Astrocyte of the hippocampus (primary cell): ENCODE measurements at regions not wholly inside any gene's neighbourhood (a gene's known extent, or its start where the extent isn't known, plus 50 kb on each side); places are given as distances from the start of the nearest gene placed in this dataset.
"Not testable (repeated sequence)": the region's sequence is repeated elsewhere in the genome, so short reads cannot be mapped to it uniquely, and the experiment has no call there.

Experiments
- DNase-seq: peaks from one replicate; pipeline ENCODE4 v3.0.0; 2011; ENCODE audit warnings: low read depth, low spot score

DNA sequence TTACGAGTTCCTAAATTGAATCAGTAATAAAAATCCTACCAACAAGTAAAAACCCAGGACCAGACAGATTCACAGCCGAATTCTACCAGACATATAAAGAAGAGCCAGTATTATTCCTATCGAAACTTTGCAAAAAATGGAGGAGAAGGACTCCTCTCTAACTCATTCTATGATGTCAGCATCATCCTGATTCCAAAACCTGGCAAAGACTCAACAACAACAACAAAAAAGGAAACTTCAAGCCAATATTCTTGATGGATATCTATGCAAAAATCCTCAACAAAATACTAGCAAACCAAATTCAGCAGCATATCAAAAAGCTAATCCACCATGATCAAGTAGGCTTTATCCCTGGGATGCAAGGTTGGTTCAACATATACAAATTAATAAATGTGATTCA, 84.6 kb upstream of the ADRB2 start:
- not testable (repeated sequence) for DNase-seq

DNA sequence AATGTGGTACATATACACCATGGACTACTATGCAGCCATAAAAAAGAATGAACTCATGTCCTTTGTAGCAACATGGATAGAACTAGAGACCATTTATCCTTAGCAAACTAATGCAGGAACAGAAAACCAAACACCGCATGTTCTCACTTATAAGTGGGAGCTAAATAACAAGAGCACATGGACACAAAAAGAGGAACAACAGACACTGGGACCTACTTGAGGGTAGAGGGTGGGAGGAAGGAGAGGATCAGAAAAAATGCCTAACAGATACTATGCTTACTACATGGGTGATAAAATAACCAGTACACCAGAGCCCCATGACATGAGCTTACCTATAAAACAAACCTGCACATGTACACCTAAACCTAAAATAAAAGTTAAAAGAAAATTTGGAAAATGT, 82.0 kb upstream of the ADRB2 start:
- not testable (repeated sequence) for DNase-seq

DNA sequence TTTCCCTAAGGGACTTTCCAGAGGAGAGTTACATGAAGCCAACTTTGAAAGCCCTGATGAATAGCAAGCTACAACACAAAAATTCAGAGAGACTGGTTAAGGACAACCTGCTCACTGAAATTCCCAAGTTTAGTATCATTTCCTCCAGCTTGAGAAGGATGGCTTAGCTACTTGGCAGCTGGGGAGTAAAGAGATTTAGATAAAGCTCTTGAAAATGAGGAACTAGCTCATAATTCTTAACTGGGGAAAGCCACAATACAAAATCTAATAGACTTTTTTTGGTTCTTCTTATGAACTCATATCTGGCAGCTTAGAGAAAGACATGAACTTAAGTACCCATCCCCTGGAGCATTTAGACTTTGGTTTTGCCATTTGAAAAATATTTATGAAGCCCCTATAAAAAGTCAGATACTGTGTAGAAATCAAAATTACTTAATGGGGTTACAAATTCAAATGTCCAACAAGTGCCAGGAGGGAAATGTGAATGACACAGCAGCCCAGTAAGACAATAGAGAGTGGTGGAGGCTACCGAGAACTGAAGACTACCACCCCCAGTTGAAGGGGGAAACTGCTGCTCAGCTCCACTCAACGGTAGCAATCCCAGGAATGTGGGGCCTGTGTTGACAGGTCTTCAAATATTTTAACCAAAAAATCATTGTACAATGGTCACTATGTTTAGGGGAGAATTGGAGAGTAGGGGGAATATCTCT, 79.4 kb upstream of the ADRB2 start:
- DNase-seq, result no peak

DNA sequence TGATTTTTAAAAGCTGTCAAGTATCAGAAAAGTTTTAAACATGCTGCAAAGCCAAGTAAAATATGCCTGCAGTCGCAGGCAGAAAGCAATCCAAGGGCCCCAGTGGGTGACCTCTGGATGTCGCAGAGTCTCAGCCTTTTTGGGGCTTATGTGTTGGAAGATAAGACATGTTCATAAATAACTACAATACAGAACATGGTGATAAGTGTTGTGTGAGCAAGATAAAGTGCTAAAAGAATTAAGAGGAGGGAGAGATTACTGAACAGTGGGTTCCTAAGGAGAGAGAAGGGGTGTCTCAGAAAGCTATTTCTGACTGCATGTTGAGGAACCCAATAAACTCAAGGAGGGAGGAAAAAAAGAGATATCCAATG, 78.9 kb upstream of the ADRB2 start:
- no peak for DNase-seq

DNA sequence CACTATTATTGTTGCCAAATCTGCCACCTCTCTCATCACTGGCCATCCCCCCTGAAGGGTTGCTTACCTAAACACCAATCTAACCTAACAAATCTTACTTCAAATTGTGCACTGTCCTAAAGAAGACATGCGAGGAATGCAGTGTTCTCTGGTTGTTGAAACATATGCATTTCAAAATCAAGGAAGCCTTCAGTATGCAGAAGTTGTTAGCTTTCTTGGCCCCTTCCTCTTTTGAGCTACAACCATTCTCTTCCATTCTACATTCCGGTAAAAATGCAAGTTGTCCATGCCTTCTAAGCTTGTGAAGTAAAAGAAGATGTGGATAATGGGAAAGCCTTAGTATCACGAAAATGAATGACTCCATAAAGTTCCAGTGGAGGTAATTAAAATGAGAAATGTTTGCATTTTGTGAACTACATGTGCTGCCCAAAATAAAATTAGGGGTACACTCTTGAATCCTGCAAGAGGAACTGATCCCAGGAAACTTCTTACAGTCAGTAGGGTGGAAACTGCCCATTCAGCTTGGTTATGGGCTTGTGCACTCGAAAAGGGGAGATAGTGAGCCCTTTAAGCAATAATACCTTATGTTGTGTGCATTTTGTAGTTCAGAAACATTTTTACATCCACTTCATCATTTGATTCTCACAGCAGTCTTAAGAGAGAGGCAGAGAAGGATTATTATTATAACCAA, 77.6 kb upstream of the ADRB2 start:
- DNase-seq, result no peak

DNA sequence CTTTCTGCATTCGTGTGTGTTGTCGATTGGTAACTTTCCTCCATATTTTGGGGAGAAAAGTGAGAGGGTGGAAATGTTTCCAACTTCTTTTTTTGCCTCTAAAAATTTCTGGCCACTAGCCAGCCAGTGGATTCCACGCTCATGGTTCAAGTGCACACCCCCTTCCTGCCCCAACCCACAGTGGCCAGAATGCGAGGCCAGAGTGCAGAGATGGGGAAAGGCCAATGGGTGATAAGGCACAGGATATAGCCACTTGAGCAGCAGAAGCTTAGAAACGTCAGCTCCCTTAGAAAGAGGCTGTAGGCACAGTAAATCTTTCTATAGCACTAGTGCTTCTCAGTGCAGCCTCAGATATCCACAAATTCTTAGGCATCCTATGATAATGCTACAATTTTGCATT, 75.8 kb upstream of the ADRB2 start:
- DNase-seq, result no peak

DNA sequence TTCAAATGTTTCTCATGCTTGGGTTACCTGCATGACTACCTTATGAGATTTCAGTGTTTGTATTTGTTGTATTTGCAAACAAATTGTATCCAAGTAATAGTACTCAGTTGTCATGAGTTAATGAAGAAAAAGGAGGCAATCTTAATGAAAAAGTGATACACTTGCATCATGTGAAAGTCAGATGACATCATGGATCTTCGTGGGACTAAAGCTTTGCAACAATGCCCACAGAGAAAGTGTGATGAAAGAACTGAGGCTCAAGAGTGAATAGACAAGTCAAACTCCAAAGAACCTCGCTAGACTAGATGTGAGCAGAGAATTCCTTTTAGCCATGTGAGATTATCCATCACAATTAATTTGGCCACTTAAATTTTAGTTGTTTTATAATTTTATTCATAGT, 75.4 kb upstream of the ADRB2 start:
- no peak for DNase-seq

DNA sequence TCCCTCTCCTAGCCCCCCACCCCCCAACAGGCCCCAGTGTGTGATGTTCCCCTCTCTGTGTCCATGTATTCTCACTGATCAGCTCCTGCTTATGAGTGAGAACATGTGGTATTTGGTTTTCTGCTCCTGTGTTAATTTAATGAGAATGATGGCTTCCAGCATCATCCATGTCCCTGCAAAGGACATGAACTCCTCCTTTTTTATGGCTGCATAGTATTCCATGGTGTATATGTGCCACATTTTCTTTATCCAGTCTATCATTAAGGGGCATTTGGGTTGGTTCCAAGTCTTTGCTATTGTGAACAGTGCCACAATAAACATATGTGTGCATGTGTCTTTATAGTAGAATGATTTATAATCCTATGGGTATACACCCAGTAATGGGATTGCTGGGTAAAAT, 74.0 kb upstream of the ADRB2 start:
- DNase-seq, result not testable (repeated sequence)

DNA sequence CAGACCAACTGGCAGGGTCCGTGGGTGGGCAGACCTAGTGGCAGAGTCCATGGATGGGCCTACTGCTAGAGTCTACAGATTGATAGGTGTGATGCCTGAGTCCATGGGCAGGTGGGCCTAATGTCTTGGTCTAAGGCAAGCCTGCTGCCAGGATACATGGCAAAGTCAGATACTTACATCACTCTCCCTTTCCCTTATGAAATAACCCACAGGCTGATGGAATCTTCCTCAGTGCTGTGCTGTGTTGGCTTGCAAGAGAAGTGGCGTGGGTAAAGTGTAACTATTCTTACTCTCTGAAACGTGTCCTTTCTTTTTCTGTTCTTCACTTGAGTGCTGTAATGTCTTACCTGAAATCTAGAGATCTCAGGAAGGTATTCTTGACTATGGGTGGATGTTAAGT, 67.3 kb upstream of the ADRB2 start:
- no peak for DNase-seq

DNA sequence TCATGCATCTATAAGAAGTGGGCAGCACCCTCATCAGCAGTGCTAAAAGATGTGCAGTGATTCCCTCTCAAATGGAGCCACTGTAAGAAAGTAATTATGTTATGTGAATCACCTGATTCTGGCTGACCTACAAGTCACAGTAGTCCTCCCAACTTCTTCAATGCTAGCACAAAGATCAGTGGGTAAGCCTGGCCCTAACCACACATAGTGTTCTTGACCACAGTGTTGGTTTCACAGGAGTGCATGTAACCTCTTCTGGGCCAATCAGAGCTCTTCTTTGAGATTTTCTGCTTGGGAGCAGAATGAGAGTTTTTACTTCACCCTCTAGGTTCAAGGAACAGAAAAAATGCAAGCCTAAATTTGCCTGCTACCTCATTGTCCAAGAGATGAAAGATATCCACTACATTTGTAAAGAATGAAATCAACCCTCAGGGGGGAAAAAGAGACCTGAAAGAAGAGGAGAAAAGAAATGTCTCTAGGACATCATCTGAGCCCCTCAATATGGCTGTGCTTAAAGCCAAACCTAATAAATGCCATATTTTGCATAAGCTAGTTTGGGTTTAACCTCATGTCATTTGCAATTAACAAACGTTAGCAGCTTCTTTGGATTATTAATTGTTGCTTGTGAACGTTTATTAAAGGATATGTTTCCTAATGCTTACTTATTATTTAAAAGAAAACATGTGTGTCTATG, 65.3 kb upstream of the ADRB2 start:
- peak; percentile 36 for DNase-seq

DNA sequence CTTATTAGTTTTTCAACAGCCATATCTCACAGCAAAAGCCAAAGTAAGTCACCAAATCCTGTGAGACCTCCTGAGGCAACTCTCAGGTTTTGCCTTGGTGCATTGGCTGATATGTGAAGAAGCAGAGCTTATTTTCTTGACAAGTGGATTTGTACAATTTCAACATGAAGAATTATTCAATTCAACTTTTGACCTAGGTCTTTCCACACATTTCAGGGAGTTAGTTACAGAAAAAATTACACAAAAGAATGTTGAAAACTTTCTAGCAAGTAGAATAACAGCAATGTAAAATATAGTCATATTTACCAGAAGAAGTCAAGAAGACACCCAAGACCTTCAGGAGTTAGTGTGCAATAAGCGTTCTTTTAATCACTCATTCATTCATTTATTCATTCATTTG, 62.4 kb upstream of the ADRB2 start:
- no peak for DNase-seq

DNA sequence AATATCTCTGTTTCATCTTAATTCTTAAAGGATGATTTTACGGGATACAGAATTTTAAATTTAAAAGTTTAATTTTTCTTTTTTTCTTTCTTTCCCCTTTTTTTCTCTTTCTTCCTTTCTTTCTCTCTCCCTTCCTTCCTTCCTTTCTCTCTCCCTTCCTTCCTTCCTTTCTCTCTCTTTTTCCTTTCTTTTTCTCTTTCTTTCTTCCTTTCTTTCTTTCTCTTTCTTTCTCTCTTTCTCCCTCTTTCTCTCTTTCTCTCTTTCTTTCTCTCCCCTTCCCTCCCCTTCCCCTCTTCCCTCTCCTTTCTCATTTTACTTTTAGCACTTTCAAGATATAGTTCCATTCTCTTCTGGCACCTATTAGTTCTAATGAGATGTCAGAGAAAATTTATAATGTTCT, 61.4 kb upstream of the ADRB2 start:
- no peak for DNase-seq

DNA sequence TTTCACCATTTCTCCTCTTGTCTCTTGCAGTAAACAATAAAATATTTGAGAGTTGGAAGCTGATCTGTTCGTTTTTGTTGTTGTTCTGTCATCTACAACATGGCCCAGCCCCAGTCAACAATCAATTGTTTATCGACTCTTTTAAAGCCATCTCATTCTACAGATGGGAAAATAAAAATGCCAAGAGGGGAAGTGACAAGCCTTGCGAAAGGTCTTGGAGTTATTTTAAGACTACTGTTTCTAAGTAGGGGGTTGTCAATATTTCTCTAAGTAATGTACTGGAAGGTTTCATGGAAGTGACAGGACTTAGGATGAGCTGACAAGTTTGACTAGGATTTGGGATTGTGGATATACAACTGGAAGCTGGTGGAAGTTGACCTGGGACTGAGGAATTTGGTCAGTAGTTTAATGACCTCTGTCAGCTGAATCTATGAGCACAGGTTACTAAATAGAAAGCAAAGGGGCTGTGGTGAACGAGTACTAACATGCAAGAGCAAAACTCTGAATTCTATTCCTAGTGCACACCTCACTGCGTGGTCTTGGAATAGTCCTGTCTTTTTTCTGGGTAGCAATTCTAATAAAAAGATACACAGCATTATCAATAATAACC, 57.5 kb upstream of the ADRB2 start:
- no peak for DNase-seq

DNA sequence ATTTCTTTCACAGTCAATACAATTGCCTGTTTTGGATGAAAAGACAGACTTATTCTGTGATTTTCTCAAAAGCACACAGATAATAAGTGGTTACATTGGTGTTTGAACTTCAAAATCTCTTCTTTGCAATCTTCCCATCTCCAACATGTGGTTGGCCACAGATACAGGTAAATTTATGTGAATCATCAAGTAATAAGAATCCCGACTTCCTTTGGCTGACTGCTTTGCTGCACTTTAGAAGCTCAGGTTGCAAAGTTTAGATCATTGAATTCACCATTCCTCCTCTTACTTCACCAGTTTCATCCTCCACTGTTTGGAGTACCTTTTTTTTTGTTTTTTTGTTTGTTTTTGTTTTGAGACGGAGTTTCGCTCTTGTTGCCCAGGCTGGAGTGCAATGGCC, 56.5 kb upstream of the ADRB2 start:
- no peak for DNase-seq

DNA sequence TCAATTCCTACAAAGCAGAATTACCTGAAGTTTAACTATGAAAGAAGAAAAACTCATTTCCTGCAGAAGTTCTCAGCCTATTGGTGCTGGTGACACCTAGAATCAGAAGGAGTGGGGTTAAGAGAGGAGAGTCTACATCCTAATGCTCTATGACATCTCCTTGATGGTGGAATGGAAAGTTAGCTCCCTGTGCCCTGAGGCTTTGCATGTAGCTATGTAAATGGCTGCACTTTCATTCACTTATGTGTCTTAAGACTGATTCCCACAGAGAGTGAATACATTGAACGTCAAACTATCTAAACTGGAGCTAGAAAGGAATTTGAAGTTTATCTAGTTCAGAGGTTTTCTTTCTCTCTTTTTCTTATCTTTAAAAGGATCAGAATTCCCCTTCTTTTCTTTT, 52.1 kb upstream of the ADRB2 start:
- no peak for DNase-seq

DNA sequence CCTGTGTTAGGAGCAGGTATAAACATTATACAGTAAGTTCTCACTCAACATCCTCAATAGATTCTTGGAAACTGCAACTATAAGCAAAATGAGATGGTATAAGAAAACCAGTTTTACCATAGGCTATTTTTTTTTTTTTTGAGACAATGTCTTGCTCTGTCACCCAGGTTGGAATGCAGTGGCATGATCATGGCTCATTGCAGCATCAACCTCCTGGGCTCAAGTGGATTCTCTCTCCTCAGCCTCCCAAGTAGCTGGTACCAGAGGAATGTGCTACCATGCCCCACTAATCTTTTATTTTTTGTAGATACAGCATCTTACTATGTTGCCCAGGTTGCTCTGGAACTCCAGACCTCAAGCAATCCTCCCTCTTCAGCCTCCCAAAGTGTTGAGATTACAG, 50.1 kb upstream of the ADRB2 start:
- DNase-seq, result no peak
